ENCODE measurements at regions not wholly inside any gene's neighbourhood (a gene's known extent, or its start where the extent isn't known, plus 50 kb on each side); places are given as distances from the start of the nearest gene placed in this dataset.

- H3K4ac ChIP-seq (replicated peaks; ENCODE audit: insufficient read length, low read depth, low read length) = no peak overlapping the region
- H2AFZ ChIP-seq (ENCODE audit: low read length) = no peak overlapping the region
- no peak overlapping the region for H4K5ac ChIP-seq (ENCODE audit: insufficient read length, low read depth, low read length)
- H4K20me1 ChIP-seq (replicated peaks in 1 of 2; ENCODE audit: control insufficient read depth in 1 of 2, insufficient read depth in 2 of 2, low read length in 2 of 2) = no peaks in the 10 kb centered on the region
- POLR2A ChIA-PET (ENCODE audit: partially characterized antibody) = no interaction called here
- no peak overlapping the region for H3K23ac ChIP-seq (ENCODE audit: insufficient read length)
- no peak overlapping the region for H3K56ac ChIP-seq (replicated peaks; ENCODE audit: insufficient read length, low read depth, low read length)
- H4K91ac ChIP-seq (replicated peaks; ENCODE audit: insufficient read length, low read length) = no peak overlapping the region
- no peak overlapping the region for H3K18ac ChIP-seq (ENCODE audit: extremely low read depth, low read length)
- no peaks in the 10 kb centered on the region for H3K23me2 ChIP-seq (ENCODE audit: low read depth, low read length)
- CTCF ChIA-PET (ENCODE audit: partially characterized antibody) = interaction anchor here (0.8 to 1.5 kb wide), 3 partner anchors 13 to 1316 kb away, joined by 3 read pairs; no protein-coding TSS in a partner anchor
- no peak for TF ChIP-seq CREB1 (IDR thresholded peaks at IDR 0.05)
- H2BK20ac ChIP-seq (ENCODE audit: low read length) = no peak overlapping the region
- H2BK120ac ChIP-seq (replicated peaks; ENCODE audit: low read depth, low read length) = no peak overlapping the region
- H3K36me3 ChIP-seq (ENCODE audit: control insufficient read depth in 2 of 4, insufficient read depth in 4 of 4, low read length in 3 of 4) = no peaks in the 10 kb centered on the region; a peak in 1 of 8 replicates
- no peak overlapping the region for H3K4me3 ChIP-seq (ENCODE audit: extremely low read depth in 1 of 4, insufficient read depth in 2 of 4, low read depth in 3 of 4, low read length in 4 of 4)
- H2BK5ac ChIP-seq (ENCODE audit: low read depth, low read length) = no peak overlapping the region
- H3K9me3 ChIP-seq (ENCODE audit: insufficient read depth in 2 of 2, low read depth in 1 of 2, low read length in 1 of 2) = peaks cover 7 to 8% of the 10 kb centered on the region in 2 experiments
- H4K8ac ChIP-seq (ENCODE audit: extremely low read depth, insufficient read depth, low read length) = no peak overlapping the region
- H3K9ac ChIP-seq (replicated peaks in 1 of 4; ENCODE audit: extremely low read depth in 1 of 4, low read depth in 3 of 4, low read length in 3 of 4) = no peak overlapping the region
- H2BK12ac ChIP-seq (ENCODE audit: low read depth, low read length) = no peak overlapping the region
- no peak overlapping the region for H2AK5ac ChIP-seq (ENCODE audit: low read depth, low read length)
- no peaks in the 10 kb centered on the region for H3K27me3 ChIP-seq (replicated peaks in 1 of 4; ENCODE audit: control insufficient read depth in 3 of 4, extremely low read depth in 1 of 4, insufficient read depth in 3 of 4, low read length in 3 of 4)
- peaks cover 0 to 3% (median 0%) of the 10 kb centered on the region in 4 experiments; a peak in 1 of 7 replicates for H3K4me1 ChIP-seq (replicated peaks in 1 of 4; ENCODE audit: control insufficient read depth in 3 of 4, insufficient read depth in 4 of 4, low read length in 3 of 4)
- FAIRE-seq (no peak), DNase-seq (ENCODE audit: low read depth in 1 of 2, low spot score in 2 of 2) (no peak)
- 92% methylated on average over 4 of the region's 4 CpGs; no CpG with 5 or more reads in 1 of the 2 experiments for WGBS, 2 experiments (ENCODE audit: extremely low coverage in 1 of 2, insufficient coverage in 1 of 2, insufficient read length in 1 of 2, insufficient replicate concordance in 2 of 2, low coverage in 1 of 2, low lambda C conversion rate in 2 of 2, missing lambda C conversion rate in 1 of 2)
- no peak overlapping the region for H3K27ac ChIP-seq (ENCODE audit: low read depth, low read length)
- H3K79me2 ChIP-seq (ENCODE audit: control insufficient read depth in 1 of 2, insufficient read depth in 2 of 2, low read length in 2 of 2) = no peaks in the 10 kb centered on the region
- H3K14ac ChIP-seq (ENCODE audit: insufficient read length) = no peak overlapping the region
- no peak overlapping the region for H3K4me2 ChIP-seq (ENCODE audit: insufficient read depth in 1 of 2, low read depth in 2 of 2, low read length in 2 of 2)
- H2BK15ac ChIP-seq (ENCODE audit: low read length) = no peak overlapping the region
- no peaks in the 10 kb centered on the region for H3K79me1 ChIP-seq (ENCODE audit: low read depth, low read length)
Measured at GRCh38 chr7:34277803-34278199, 372.5 kb downstream of the BMPER start.

Measured in H1 (cell line).